ENCODE measurements at regions not wholly inside any gene's neighbourhood (a gene's known extent, or its start where the extent isn't known, plus 50 kb on each side); places are given as distances from the start of the nearest gene placed in this dataset.

DNA sequence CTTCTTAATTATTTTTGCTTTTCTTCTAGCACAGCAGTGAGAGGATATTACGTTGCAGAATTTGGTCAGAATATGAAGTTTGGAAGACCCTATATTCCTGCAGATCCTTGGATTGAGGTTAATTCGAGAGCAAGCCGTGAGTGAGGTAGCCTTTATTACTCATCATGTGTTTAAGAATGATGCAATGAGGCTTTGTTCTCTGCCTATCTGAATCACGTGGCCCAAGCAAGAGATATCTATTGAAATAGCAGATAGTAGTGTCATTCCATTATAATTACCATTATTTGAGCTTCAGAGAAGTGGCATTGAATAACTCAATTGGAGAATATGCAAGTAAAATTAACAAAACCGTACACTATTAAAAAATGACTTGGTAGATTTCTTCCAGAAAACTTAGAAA lies 641.1 kb downstream of the TMEM182 start:
- TF ChIP-seq, protein P1, sequence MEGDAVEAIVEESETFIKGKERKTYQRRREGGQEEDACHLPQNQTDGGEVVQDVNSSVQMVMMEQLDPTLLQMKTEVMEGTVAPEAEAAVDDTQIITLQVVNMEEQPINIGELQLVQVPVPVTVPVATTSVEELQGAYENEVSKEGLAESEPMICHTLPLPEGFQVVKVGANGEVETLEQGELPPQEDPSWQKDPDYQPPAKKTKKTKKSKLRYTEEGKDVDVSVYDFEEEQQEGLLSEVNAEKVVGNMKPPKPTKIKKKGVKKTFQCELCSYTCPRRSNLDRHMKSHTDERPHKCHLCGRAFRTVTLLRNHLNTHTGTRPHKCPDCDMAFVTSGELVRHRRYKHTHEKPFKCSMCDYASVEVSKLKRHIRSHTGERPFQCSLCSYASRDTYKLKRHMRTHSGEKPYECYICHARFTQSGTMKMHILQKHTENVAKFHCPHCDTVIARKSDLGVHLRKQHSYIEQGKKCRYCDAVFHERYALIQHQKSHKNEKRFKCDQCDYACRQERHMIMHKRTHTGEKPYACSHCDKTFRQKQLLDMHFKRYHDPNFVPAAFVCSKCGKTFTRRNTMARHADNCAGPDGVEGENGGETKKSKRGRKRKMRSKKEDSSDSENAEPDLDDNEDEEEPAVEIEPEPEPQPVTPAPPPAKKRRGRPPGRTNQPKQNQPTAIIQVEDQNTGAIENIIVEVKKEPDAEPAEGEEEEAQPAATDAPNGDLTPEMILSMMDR (IDR thresholded peaks at IDR 0.05): no peak
- no peak for TF ChIP-seq POLR2AphosphoS5 (IDR thresholded peaks at IDR 0.05)
- no peak for TF ChIP-seq EP300 (IDR thresholded peaks at IDR 0.05)
